ENCODE measurements at regions not wholly inside any gene's neighbourhood (a gene's known extent, or its start where the extent isn't known, plus 50 kb on each side); places are given as distances from the start of the nearest gene placed in this dataset.

GRCh38 chr6:141401851-141402250, 730.9 kb upstream of the GJE1 start:
- no TSS peak for BruUV-seq (replicated peaks)
- no peak for DNase-seq
- Histone ChIP-seq H3K36me3 (ENCODE audit: low read depth) (no peaks in the 10 kb centered on the region), H3K4me3 (no peak overlapping the region), H3K79me2 (ENCODE audit: low read depth) (no peaks in the 10 kb centered on the region), H2AFZ (no peak overlapping the region), H3K27me3 (ENCODE audit: insufficient read depth, low read depth) (no peaks in the 10 kb centered on the region), H4K20me1 (ENCODE audit: insufficient read depth) (no peaks in the 10 kb centered on the region), H3F3A (ENCODE audit: insufficient read depth, low read depth) (no peaks in the 10 kb centered on the region), H3K9me2 (ENCODE audit: insufficient read depth) (no peaks in the 10 kb centered on the region), H3K27ac (no peak overlapping the region), H3K4me1 (replicated peaks; ENCODE audit: insufficient read depth) (no peaks in the 10 kb centered on the region), H3K4me2 (no peak overlapping the region), H3K9me3 (ENCODE audit: insufficient read depth, low read depth) (no peaks in the 10 kb centered on the region)
- CTCF ChIA-PET: no interaction called here
- intact Hi-C loops (cut with micrococcal nuclease; ENCODE audit: unreplicated experiment): no loop called here
- POLR2A ChIA-PET (ENCODE audit: unreplicated experiment): no interaction called here
- TF ChIP-seq CTCF (conservative IDR thresholded peaks at IDR 0.05) (no peak), EZH2 (IDR thresholded peaks at IDR 0.05; ENCODE audit: low read depth) (no peak)

GRCh38 chr6:141401168-141401567, 731.6 kb upstream of the GJE1 start:
- no TSS peak for BruUV-seq (replicated peaks)
- H4K20me1 ChIP-seq (ENCODE audit: insufficient read depth): no peaks in the 10 kb centered on the region
- no peaks in the 10 kb centered on the region for H3K36me3 ChIP-seq (ENCODE audit: low read depth)
- DNase-seq: no peak
- H3K4me1 ChIP-seq (replicated peaks; ENCODE audit: insufficient read depth): no peaks in the 10 kb centered on the region
- H3K4me3 ChIP-seq: no peak overlapping the region
- ChIA-PET CTCF (no interaction called here), POLR2A (ENCODE audit: unreplicated experiment) (no interaction called here)
- H3F3A ChIP-seq (ENCODE audit: insufficient read depth, low read depth): no peaks in the 10 kb centered on the region
- intact Hi-C loops (cut with micrococcal nuclease; ENCODE audit: unreplicated experiment): no loop called here
- no peak overlapping the region for H3K4me2 ChIP-seq
- no peaks in the 10 kb centered on the region for H3K9me3 ChIP-seq (ENCODE audit: insufficient read depth, low read depth)
- H3K9me2 ChIP-seq (ENCODE audit: insufficient read depth): no peaks in the 10 kb centered on the region
- TF ChIP-seq EZH2 (IDR thresholded peaks at IDR 0.05; ENCODE audit: low read depth): no peak
- TF ChIP-seq CTCF (conservative IDR thresholded peaks at IDR 0.05): no peak
- no peaks in the 10 kb centered on the region for H3K79me2 ChIP-seq (ENCODE audit: low read depth)
- 0 out of 2 replicates have a peak overlapping the region, but pooled peaks have one; percentile 37 for H2AFZ ChIP-seq
- H3K27ac ChIP-seq: no peak overlapping the region
- no peaks in the 10 kb centered on the region for H3K27me3 ChIP-seq (ENCODE audit: insufficient read depth, low read depth)

GRCh38 chr6:141398949-141399348, 733.8 kb upstream of the GJE1 start:
- CTCF ChIA-PET: no interaction called here
- no peaks in the 10 kb centered on the region for H3K4me1 ChIP-seq (replicated peaks; ENCODE audit: insufficient read depth)
- no peak for DNase-seq
- no peaks in the 10 kb centered on the region for H3K79me2 ChIP-seq (ENCODE audit: low read depth)
- no peaks in the 10 kb centered on the region for H3K9me2 ChIP-seq (ENCODE audit: insufficient read depth)
- H3K27me3 ChIP-seq (ENCODE audit: insufficient read depth, low read depth): no peaks in the 10 kb centered on the region
- H3K27ac ChIP-seq: no peak overlapping the region
- no peaks in the 10 kb centered on the region for H3F3A ChIP-seq (ENCODE audit: insufficient read depth, low read depth)
- POLR2A ChIA-PET (ENCODE audit: unreplicated experiment): interaction anchor here (0.7 kb wide), 1 partner anchor 258 kb away, joined by 5 read pairs; no protein-coding TSS in a partner anchor
- no peaks in the 10 kb centered on the region for H3K36me3 ChIP-seq (ENCODE audit: low read depth)
- H4K20me1 ChIP-seq (ENCODE audit: insufficient read depth): no peaks in the 10 kb centered on the region
- no peak overlapping the region for H3K4me2 ChIP-seq
- H2AFZ ChIP-seq: no peak overlapping the region
- TF ChIP-seq EZH2 (IDR thresholded peaks at IDR 0.05; ENCODE audit: low read depth) (no peak), CTCF (conservative IDR thresholded peaks at IDR 0.05) (no peak)
- H3K4me3 ChIP-seq: no peak overlapping the region
- intact Hi-C loops (cut with micrococcal nuclease; ENCODE audit: unreplicated experiment): no loop called here
- BruUV-seq (replicated peaks): no TSS peak
- no peaks in the 10 kb centered on the region for H3K9me3 ChIP-seq (ENCODE audit: insufficient read depth, low read depth)

Data from PC-9 (cell line).